Naive thymus-derived CD4-positive, alpha-beta T cell (primary cell): ENCODE measurements at regions not wholly inside any gene's neighbourhood (a gene's known extent, or its start where the extent isn't known, plus 50 kb on each side); places are given as distances from the start of the nearest gene placed in this dataset.
A peak's percentile ranks its signal among the peaks of the same experiment; 100 is the strongest.

Experiments used
- ATAC-seq: fragments of 150-1000 bp; cut with Tn5 transposase; 2 replicates; pipeline ENCODE4 v1.10.0; 2021; ENCODE audit warnings: mild to moderate bottlenecking, moderate library complexity
- CTCF ChIA-PET: fragments of 350-600 bp; sonication (Branson Sonifier 250); formaldehyde crosslinking; loops from one replicate; lab custom pipeline; 2021; ENCODE audit warnings: antibody characterized with exemption; lab: Charles Lee
- POLR2A ChIA-PET: fragments of 350-600 bp; sonication (Branson Sonifier 250); formaldehyde crosslinking; loops from one replicate; lab custom pipeline; 2021; ENCODE audit warnings: antibody characterized with exemption, inconsistent platforms; lab: Charles Lee
- DNase-seq, 9 donors: peaks; one replicate each; pipeline versions ENCODE4 v3.0.0 to v3.0.0-alpha.2; 2020 to 2022; ENCODE audit warnings: mixed read lengths in 1 of 9
- H3K27ac ChIP-seq: one replicate; pipeline ENCODE4 v1.7.0; 2013; ENCODE audit warnings: mild to moderate bottlenecking, low read depth, low read length, moderate library complexity
- H3K27me3 ChIP-seq, 2 donors: one replicate each; pipeline ENCODE4 v1.7.0; 2013; ENCODE audit warnings: low read length in 2 of 2, mild to moderate bottlenecking in 2 of 2, moderate library complexity in 2 of 2; ENCODE audit not compliant: control insufficient read depth in 2 of 2, insufficient read depth in 2 of 2
- H3K36me3 ChIP-seq, 3 experiments: 1 replicate in 2 of 3; 2 replicates in 1 of 3; pipeline ENCODE4 v1.7.0; 2013; ENCODE audit warnings: low read length in 3 of 3, mild to moderate bottlenecking in 3 of 3, moderate library complexity in 1 of 3; ENCODE audit not compliant: insufficient read depth in 3 of 3, control insufficient read depth in 2 of 3
- H3K4me1 ChIP-seq, 2 donors: one replicate each; pipeline ENCODE4 v1.7.0; 2013; ENCODE audit warnings: low read length in 2 of 2, mild to moderate bottlenecking in 2 of 2, moderate library complexity in 1 of 2; ENCODE audit not compliant: control insufficient read depth in 2 of 2, insufficient read depth in 2 of 2
- H3K4me3 ChIP-seq: 2 replicates; pipeline ENCODE4 v1.7.0; 2013; ENCODE audit warnings: mild to moderate bottlenecking, low read length
- H3K9me3 ChIP-seq, 3 experiments: 1 replicate in 2 of 3; 2 replicates in 1 of 3; pipeline ENCODE4 v1.7.0; 2013; ENCODE audit warnings: low read length in 3 of 3; ENCODE audit not compliant: control insufficient read depth in 2 of 3
- H3K27ac Mint-ChIP-seq, 9 donors: one replicate each; pipeline ENCODE4 v1.8.0; 2020 to 2022; ENCODE audit warnings: mixed read lengths in 9 of 9, mild to moderate bottlenecking in 8 of 9, moderate library complexity in 5 of 9, inconsistent platforms in 2 of 9
- H3K27me3 Mint-ChIP-seq, 5 donors: one replicate each; pipeline ENCODE4 v1.8.0; 2021 to 2022; ENCODE audit warnings: mixed read lengths in 5 of 5, mild to moderate bottlenecking in 1 of 5
- H3K36me3 Mint-ChIP-seq, 5 donors: one replicate each; pipeline ENCODE4 v1.8.0; 2020 to 2022; ENCODE audit warnings: mixed read lengths in 5 of 5, mild to moderate bottlenecking in 3 of 5, inconsistent platforms in 1 of 5
- H3K4me1 Mint-ChIP-seq, 7 donors: one replicate each; pipeline ENCODE4 v1.8.0; 2020 to 2022; ENCODE audit warnings: mixed read lengths in 7 of 7, mild to moderate bottlenecking in 3 of 7, inconsistent platforms in 1 of 7
- H3K4me3 Mint-ChIP-seq, 10 donors: one replicate each; pipeline ENCODE4 v1.8.0; 2020 to 2022; ENCODE audit warnings: mild to moderate bottlenecking in 10 of 10, mixed read lengths in 10 of 10, moderate library complexity in 6 of 10, inconsistent platforms in 2 of 10
- H3K9me3 Mint-ChIP-seq, 11 donors: one replicate each; pipeline ENCODE4 v1.8.0; 2020 to 2022; ENCODE audit warnings: mixed read lengths in 11 of 11, mild to moderate bottlenecking in 4 of 11, inconsistent platforms in 1 of 11, moderate library complexity in 1 of 11
- intact Hi-C, 2 donors: fragments of 100-400 bp; cut with micrococcal nuclease; formaldehyde crosslinking; loops; one replicate each; pipeline ENCODE4 v1.15.1; 2023

DNA sequence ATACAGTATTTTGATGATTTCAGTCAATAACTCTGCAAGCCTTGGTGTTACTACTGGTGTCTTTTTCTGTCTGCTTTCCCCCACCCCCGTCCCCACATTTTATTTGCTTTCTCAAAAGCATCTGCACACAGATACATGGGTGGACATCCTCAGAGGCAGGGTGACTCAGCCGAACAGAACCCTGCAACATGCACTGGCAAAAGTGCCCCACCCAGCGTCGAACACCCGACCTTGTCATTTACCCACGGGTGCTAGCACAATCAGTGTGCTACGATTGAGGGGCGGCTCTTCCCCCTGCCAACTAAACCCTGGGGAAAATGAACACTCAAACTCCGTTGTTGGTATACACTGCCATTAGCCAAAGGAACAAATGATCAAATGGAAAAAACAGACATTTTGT, 115.9 kb upstream of the NAA20 start:
- Histone ChIP-seq H3K27ac (no peak overlapping the region), H3K4me3 (no peak overlapping the region), H3K27me3 (no peaks in the 10 kb centered on the region), H3K9me3 (no peaks in the 10 kb centered on the region), H3K36me3 (no peaks in the 10 kb centered on the region), H3K4me1 (no peaks in the 10 kb centered on the region)
- intact Hi-C loops, result no loop called here
- no peak for ATAC-seq
- Mint-ChIP-seq H3K4me3 (no peak overlapping the region), H3K4me1 (peaks cover 0 to 4% (median 0%) of the 10 kb centered on the region in 7 donors), H3K9me3 (peaks cover 5 to 23% (median 10%) of the 10 kb centered on the region in 11 donors), H3K27ac (no peak overlapping the region), H3K36me3 (peaks cover 0 to 6% (median 0%) of the 10 kb centered on the region in 5 donors), H3K27me3 (peaks cover 0 to 19% (median 12%) of the 10 kb centered on the region in 5 donors)
- no peak for DNase-seq
- ChIA-PET CTCF (no interaction called here), POLR2A (no interaction called here)

DNA sequence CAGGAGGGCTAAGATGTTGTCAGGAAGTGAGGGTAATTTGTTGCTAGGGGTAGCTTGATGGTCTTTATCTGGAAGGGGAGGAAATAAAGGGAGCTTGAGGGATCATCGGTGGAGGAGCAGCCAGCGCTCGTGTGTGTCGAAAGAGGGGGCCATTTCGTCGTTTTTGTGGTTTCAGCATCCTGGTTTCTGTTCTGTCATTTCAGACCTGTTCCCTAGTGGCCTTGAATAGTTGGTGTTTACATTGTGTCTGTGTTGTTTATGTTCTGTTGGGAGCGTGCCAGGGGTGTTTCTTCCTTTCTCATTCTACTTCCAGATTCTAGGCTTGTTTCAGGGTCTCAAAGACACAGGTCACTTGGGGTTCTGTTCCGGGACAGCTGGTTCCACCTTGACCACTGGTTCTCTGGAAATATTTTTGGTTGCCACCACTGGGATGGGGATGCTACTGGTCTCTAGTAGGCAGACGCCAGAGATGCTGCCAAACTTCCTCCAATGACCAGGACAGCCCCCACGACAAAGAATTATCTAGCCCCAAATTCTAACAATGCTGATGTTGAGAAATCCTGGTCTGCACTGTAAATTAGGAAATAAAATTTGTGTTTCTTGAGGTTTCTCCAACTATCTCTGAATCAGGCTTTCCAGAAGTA, 113.9 kb upstream of the NAA20 start:
- DNase-seq, result no peak
- CTCF ChIA-PET, result no interaction called here
- peaks cover 0 to 6% (median 0%) of the 10 kb centered on the region in 5 donors for H3K36me3 Mint-ChIP-seq

DNA sequence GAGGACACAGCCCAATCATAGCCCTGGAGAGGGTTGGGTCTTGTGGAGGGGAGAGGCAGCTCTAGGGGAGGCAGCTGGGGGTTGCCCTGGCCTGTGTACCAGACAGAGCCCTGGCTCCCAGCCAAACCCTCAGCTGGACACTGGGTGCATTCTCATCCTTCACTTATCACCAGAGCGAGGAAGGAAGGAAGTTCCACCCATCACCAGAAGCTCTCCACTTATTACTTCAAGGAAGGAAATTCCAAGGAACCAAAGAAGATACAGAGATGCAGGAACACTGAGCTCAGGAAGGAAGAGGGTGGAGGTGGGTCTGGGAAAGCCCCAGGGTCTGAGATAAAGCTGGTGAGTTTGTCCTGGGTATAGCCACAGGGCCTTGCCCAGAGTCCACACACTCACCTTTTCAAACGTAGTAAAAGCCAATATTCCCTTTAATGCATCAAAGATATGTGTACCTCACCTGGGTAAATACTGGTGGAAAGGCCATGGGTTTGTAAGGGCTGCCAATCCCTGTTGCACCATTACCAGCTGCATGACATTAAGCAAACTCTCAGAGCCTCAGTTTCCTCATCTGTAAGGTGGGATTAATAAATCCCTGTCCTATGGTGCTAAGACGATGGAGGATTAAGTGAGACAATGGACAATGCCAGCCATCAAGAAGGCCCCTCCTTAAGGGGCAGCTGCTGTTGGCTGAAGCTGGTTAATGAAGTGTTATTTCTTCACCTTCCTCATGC, 109.7 kb upstream of the NAA20 start:
- Mint-ChIP-seq H3K9me3 (peaks cover 0 to 1% (median 0%) of the 10 kb centered on the region in 11 donors), H3K27ac (no peak overlapping the region), H3K4me3 (no peak overlapping the region), H3K36me3 (no peaks in the 10 kb centered on the region), H3K27me3 (peaks cover 0 to 5% (median 0%) of the 10 kb centered on the region in 5 donors), H3K4me1 (peaks cover 0 to 4% (median 0%) of the 10 kb centered on the region in 7 donors)
- H3K9me3 ChIP-seq, result no peaks in the 10 kb centered on the region
- no peaks in the 10 kb centered on the region for H3K27me3 ChIP-seq
- DNase-seq (no peak), ATAC-seq (no peak)
- ChIA-PET CTCF (no interaction called here), POLR2A (no interaction called here)
- intact Hi-C loops, result no loop called here
- no peak overlapping the region for H3K4me3 ChIP-seq
- H3K4me1 ChIP-seq, result no peaks in the 10 kb centered on the region
- no peaks in the 10 kb centered on the region for H3K36me3 ChIP-seq
- no peak overlapping the region for H3K27ac ChIP-seq

More for the DNA sequence above, 113.9 kb upstream of the NAA20 start:
- intact Hi-C loops, result no loop called here
- Histone ChIP-seq H3K36me3 (no peaks in the 10 kb centered on the region), H3K4me1 (no peaks in the 10 kb centered on the region), H3K9me3 (no peaks in the 10 kb centered on the region), H3K27ac (no peak overlapping the region), H3K4me3 (no peak overlapping the region), H3K27me3 (no peaks in the 10 kb centered on the region)
- Mint-ChIP-seq H3K27ac (no peak overlapping the region), H3K9me3 (peaks cover 5 to 16% (median 10%) of the 10 kb centered on the region in 11 donors), H3K4me3 (no peak overlapping the region), H3K27me3 (peaks cover 0 to 19% (median 5%) of the 10 kb centered on the region in 5 donors), H3K4me1 (peaks cover 0 to 4% (median 0%) of the 10 kb centered on the region in 7 donors)
- peak; percentile 72 for ATAC-seq
- POLR2A ChIA-PET, result no interaction called here

DNA sequence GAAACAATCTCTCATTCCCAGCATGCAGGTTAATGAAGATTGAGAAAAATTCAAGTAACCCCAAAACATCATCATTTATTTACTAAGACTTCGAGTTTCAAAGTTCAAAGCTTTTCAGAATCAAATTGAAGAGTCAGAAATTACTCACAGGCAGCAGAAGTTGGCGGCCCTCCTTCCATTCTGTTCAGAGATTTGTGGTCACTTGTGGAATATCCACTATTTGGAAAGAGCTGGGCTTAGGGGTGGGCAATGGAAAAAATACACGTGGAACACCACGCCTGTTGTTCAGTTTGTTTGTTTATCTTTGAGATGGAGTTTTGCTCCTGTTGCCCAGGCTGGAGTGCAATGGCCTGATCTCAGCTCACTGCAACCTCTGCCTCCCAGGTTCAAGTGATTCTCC, 108.6 kb upstream of the NAA20 start:
- intact Hi-C loops, result no loop called here
- ChIA-PET CTCF (no interaction called here), POLR2A (no interaction called here)
- Mint-ChIP-seq H3K27ac (no peak overlapping the region), H3K4me1 (no peaks in the 10 kb centered on the region), H3K36me3 (no peaks in the 10 kb centered on the region), H3K9me3 (no peaks in the 10 kb centered on the region), H3K27me3 (peaks cover 0 to 5% (median 0%) of the 10 kb centered on the region in 5 donors), H3K4me3 (no peak overlapping the region)
- ATAC-seq (no peak), DNase-seq (no peak)
- no peaks in the 10 kb centered on the region for H3K36me3 ChIP-seq
- no peak overlapping the region for H3K4me3 ChIP-seq
- no peaks in the 10 kb centered on the region for H3K27me3 ChIP-seq
- H3K27ac ChIP-seq, result no peak overlapping the region
- H3K4me1 ChIP-seq, result no peaks in the 10 kb centered on the region
- no peaks in the 10 kb centered on the region for H3K9me3 ChIP-seq

DNA sequence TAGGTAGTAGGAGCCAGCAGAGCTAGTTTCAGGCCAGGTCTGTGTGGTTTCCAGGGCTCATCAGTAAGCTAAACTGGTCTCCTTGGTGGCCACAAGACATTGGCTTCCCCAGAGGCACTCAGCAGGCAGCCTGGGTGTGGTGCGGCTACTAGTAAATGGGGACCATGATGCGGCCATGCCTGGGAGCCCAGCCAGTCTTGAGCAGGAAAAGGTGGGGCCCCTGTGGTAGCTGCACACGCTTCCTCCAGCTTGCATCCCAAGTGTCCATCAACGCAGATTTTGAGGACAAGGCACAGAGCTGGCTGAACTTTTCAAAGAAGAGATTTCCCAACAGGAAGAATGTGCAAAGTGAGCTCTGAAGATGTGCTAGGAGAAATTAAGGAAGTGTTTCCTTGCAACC, 107.4 kb upstream of the NAA20 start:
- Histone ChIP-seq H3K9me3 (no peaks in the 10 kb centered on the region), H3K36me3 (no peaks in the 10 kb centered on the region), H3K4me3 (no peak overlapping the region), H3K4me1 (no peaks in the 10 kb centered on the region), H3K27me3 (no peaks in the 10 kb centered on the region), H3K27ac (no peak overlapping the region)
- peaks cover 0 to 10% (median 2%) of the 10 kb centered on the region in 5 donors for H3K27me3 Mint-ChIP-seq
- DNase-seq, result no peak
- H3K27ac Mint-ChIP-seq, result no peak overlapping the region
- no peaks in the 10 kb centered on the region for H3K36me3 Mint-ChIP-seq
- H3K4me3 Mint-ChIP-seq, result no peak overlapping the region
- H3K4me1 Mint-ChIP-seq, result no peaks in the 10 kb centered on the region
- intact Hi-C loops, result no loop called here
- peak; percentile 14 for ATAC-seq
- POLR2A ChIA-PET, result no interaction called here
- no peaks in the 10 kb centered on the region for H3K9me3 Mint-ChIP-seq
- CTCF ChIA-PET, result no interaction called here

DNA sequence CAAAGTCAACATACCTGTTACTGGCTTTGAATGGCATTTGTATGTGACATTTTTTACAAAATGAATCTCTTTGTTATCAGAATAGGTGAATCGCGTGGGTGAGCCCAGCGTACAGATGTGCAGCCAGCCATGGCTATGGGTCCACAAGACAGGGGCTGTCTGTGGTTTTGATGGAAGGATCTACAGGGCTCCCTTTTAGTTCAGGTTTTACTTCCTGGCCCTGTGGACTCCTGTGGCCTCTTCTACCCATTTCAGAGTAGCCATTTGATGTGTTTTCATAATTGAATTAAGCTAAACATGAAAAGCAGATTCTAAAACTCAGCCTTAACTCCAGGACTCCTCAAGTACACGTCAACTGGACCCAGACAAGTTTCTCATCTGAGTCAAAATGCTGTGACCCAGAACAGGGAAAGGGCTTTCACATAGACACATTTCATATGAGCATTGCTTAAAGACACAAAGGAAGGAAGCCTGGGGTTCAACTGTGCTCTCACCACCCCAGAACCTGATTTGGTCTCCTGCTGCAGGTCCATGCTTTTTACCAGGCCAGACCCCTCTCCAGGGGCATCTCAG, 105.3 kb upstream of the NAA20 start:
- H3K9me3 ChIP-seq, result no peaks in the 10 kb centered on the region
- Mint-ChIP-seq H3K4me3 (no peak overlapping the region), H3K4me1 (no peaks in the 10 kb centered on the region), H3K27me3 (peaks cover 0 to 20% (median 9%) of the 10 kb centered on the region in 5 donors), H3K36me3 (no peaks in the 10 kb centered on the region), H3K27ac (no peak overlapping the region), H3K9me3 (no peaks in the 10 kb centered on the region)
- H3K4me1 ChIP-seq, result no peaks in the 10 kb centered on the region
- no peak for ATAC-seq
- intact Hi-C loops, result no loop called here
- H3K4me3 ChIP-seq, result no peak overlapping the region
- CTCF ChIA-PET, result no interaction called here
- DNase-seq, result no peak
- POLR2A ChIA-PET, result no interaction called here
- no peaks in the 10 kb centered on the region for H3K36me3 ChIP-seq
- no peaks in the 10 kb centered on the region for H3K27me3 ChIP-seq
- no peak overlapping the region for H3K27ac ChIP-seq
